GM19324 (cell line): ENCODE measurements at regions not wholly inside any gene's neighbourhood (a gene's known extent, or its start where the extent isn't known, plus 50 kb on each side); places are given as distances from the start of the nearest gene placed in this dataset.

Source experiments
- ATAC-seq: cut with Tn5 transposase; IDR thresholded peaks from one replicate; pipeline ENCODE4 v1.9.1; 2021; ENCODE audit warnings: mild to moderate bottlenecking, moderate library complexity; ENCODE audit not compliant: unreplicated experiment, low FRiP score

DNA sequence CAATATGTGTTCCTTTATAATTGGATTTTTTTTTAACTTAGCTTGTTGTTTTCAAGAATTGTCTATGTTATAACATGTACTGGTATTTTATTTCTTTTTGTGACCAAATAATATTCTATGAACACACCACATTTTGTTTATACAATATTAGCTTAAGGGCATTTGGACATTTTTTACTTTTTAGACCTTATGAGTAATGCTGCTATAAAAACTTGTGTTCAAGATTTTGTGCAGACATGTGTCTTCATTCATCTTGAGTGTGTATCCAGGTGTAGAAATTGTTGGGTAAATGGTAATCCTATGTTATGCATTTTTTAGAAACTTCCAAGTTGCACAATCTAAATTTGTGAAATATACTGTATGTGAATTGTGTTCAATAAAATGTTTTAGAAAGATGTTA, 936.7 kb downstream of the CCSER2 start:
- ATAC-seq, result no peak

- ATAC-seq, result no peak
Measured at GRCh38 chr10:85266808-85267207, 938.4 kb downstream of the CCSER2 start.

- ATAC-seq, result no peak
Measured at GRCh38 chr10:85280014-85280413, 951.6 kb downstream of the CCSER2 start.

DNA sequence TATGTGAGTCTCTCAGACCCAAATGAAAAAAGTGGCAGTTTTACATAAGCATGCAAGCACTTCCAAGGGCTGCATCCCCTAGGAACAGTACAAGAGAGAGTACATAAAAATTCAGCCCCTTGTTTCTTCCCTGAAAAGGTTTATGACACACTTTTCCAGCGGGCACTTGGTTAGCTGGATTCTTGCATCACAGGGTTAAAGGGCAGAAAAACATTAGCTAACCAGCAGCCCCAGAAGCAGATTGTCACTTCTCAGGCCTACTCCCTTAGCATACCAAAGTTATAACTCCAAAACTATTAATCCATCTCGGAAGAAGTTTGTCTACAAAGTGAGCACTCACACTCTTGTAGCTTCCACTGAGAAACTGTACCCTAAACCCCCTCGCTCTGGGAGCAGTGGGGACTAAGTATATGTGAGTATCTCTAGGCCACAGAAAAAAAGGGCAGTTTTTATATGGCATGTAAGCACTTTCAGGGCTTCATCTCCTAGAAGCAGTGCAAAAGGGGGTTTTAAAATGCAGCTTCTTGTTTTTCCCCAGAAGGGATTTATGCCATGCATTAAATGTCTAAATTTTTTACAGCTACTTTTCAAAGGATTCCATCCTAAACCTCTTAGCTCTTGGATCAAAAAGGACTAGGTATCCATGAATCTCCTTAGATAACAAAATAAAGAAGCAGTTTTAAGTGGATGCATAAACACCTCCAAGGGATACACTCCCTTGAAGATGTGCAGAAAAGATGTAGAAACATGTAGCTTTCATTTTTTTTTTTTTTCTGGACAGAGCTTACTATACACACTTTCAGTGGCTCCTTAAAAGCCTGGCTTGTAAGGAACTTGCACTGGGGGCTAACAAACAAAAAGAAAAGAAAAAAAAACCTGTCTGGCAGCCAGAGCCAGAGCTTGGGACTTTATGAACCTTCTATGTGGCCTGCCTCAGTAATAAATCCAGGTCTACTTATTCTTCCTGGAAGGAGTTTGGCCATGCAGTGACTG, 956.7 kb downstream of the CCSER2 start:
- ATAC-seq, result no peak

DNA sequence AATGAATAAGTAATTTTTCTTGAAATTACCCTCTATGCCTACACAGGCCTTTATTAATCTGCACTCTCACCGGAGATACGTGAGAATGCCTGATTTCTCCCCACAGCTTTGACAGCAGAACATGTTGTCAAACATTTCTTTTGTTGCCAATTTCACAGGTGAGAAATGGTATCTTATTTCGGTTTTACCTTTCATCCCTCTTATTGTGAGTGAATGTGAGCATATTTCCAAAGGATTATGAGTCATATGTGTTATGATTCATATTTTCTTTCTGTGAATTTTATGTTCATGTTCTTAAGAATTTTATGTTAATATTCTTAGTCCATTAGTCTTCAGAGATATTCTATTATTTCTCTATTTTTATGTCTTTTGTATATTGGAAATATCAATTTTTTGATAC, 965.1 kb downstream of the CCSER2 start:
- no peak for ATAC-seq

- no peak for ATAC-seq
Measured at GRCh38 chr10:85311613-85312337, 983.4 kb downstream of the CCSER2 start.

DNA sequence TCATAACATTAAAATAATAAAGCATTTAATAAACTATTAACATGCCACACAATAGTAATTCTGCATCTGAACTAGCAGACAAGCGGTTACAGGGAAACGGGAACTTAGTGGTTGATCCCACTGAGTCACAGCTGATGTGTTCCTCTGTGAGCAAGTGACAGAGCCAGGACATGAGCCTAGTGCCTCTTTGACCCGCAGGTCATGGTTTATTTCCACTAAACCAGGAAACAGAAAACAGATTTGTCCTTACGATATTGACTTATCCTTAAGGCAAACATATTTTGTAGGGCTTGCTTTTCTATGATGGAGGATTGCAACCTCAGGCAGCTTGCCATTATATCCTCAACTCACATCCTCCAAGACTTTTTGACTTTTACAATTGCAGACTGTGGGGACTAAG, 987.3 kb downstream of the CCSER2 start:
- ATAC-seq, result no peak

- ATAC-seq, result no peak
Measured at GRCh38 chr10:85316276-85316675, 987.9 kb downstream of the CCSER2 start.

DNA sequence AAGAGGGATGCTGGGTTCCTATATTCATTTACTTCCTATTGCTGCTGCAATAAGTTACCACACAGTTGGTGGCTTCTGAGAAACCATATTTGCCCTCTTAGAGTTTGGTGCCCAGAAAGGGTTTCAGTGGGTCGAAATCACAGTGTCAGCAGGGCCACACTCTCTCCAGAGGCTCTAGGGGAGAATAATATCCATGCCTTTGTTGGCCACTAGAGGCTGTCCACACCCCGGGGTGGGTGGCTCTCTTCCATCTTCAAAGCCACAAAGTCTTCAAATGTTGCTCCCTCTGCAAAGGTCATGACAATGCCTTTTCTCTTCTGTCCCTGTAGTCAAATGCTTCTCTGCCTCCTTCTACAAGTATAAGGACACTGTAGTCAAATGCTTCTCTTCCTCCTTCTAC, 989.4 kb downstream of the CCSER2 start:
- ATAC-seq, result no peak

- no peak for ATAC-seq
Measured at GRCh38 chr10:85318809-85319807, 990.7 kb downstream of the CCSER2 start.

GRCh38 chr10:85319826-85320225, 991.4 kb downstream of the CCSER2 start:
- no peak for ATAC-seq

DNA sequence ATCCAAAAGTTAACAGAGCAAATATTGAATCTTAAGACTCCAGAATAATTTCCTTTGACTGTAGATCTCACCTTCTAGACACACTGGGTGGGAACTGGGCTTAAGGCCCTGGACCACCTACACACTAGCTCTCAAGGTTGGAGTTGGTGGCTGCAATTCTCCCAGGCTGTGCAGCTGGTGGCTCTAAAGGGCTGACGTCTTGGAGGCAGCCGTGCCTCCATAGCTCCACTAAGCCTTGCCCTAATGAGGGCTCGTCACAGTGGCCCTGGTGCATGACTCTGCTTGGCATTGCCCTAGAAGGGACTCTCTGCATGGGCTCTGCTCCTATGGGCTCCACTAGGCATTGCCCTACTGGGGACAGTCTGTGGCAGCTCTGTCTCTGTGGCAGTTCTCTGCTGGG, 1005.2 kb downstream of the CCSER2 start:
- ATAC-seq, result no peak

DNA sequence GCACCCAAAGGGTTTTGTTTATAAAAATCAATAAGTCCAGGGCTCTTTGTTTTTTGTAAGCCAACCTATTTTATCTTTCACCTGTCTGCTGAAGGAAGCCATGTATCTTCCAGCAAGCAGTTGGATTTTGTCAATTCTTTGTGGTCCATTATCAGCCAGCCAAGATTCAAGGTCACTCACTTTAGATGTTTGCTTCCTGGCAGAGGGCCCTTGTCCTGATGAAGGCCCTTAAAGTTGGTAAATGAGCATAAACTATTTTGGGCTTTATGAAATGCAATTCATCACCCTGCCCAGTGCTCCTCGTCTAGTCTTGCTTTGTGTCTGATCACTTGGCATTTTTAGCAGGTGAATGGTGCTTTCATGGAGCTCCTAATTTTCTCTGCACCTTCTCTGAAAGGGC, 1004.2 kb downstream of the GRID1 start:
- no peak for ATAC-seq

- ATAC-seq, result no peak
Measured at GRCh38 chr10:85377029-85377806, 989.4 kb downstream of the GRID1 start.

GRCh38 chr10:85379338-85379737, 987.3 kb downstream of the GRID1 start:
- ATAC-seq, result no peak

DNA sequence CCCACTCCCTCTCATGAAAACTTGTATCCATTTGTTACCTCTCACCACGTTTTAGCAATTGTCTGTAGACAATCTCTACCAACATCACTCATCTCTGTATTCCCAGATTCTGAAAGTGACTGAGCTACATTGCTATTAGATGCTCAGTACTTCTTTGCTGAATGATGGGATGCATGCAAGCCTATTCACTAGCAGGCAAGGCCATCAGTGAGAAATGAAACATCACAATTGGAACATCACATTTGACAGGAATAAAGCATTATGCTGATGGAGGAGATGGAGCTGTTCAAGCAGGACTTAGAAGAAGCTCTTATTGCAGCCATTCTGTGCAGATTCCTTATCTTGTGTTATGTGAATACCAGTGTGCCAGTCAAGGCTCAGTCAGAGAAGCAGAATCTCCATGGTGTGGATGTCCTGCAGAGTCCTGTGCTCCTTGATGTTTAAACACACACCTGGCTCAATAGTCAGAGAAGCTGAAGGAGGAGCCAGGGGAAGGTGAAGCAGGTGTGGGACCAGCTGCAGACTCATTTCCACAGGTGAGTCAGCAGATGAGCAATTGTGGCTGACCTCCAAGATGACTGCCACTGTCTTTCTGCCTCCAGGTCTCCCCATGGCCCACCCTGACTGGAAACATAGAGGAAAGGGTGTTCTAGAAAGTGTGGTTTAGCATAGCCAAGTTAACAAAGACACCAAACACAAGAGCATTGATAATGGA, 965.5 kb downstream of the GRID1 start:
- ATAC-seq, result no peak

DNA sequence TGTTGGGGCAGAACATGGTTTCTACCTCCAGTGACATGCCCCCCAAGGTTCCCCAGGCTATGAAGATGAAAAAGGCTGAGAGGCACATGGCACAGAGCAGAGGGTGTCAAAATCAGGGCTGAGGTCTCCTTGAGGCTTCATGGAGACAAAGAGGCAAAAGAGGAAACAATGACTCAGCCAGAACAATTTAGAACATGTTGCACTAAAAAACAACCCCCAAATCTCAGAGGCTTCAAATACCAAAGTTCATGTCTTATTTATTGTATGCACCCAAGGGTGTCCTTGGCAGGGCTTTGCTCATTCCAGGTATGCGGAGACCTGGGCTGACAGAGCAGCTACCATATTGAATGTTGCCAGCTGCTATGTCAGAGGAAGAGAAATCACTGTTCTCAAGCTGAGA, 964.1 kb downstream of the GRID1 start:
- no peak for ATAC-seq

DNA sequence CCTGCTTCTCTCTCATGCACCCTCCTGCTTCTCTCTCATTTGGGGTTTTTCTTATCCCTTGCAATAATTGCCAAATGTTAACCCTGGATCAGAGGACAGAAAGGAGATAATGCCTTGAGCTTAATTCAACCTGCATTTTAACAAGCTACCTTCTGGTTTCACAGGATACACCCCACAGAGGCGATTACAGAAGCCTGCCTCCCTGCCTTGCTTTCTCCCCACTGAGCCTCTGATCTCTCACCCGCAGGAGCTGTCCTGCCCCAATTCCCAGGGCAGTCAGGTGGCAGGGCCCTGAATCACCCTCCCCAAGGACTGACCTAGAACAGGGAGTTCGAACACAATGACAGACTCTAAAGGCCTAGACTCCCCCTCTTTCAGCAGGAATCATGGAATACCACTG, 959.5 kb downstream of the GRID1 start:
- ATAC-seq, result no peak

DNA sequence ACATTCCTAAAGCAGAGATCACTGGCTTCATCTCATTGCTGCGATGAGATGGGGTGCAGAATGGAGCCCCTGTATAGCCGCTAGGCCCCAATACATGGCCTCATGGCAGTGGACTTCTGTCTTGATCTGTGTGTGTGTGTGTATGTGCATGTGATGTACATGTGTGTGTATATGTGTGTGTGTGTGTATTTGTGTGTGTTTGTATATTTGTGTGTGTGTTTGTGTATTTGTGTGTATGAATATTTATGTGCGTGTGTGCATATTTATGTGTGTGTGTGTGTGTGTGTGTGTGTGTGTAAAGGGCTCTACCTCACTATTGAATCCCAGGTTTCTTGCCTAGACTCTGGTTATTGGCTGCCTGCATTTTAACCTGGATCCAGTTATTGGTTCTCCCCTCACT, 958.2 kb downstream of the GRID1 start:
- no peak for ATAC-seq
